CD1c-positive myeloid dendritic cell (primary cell): ENCODE measurements at regions not wholly inside any gene's neighbourhood (a gene's known extent, or its start where the extent isn't known, plus 50 kb on each side); places are given as distances from the start of the nearest gene placed in this dataset.

ENCODE experiments used
- DNase-seq: peaks from one replicate; pipeline ENCODE4 v3.0.0-alpha.2; 2016; ENCODE audit errors: extremely low spot score

GRCh38 chr7:85489498-85489897 lies 302.6 kb upstream of the SEMA3D start:
- no peak for DNase-seq

- DNase-seq = no peak
Observed at GRCh38 chr7:85488406-85488805, 301.6 kb upstream of the SEMA3D start.

GRCh38 chr7:85483177-85483576 lies 296.3 kb upstream of the SEMA3D start:
- no peak for DNase-seq

GRCh38 chr7:85480666-85481065 lies 293.8 kb upstream of the SEMA3D start:
- DNase-seq = no peak

- DNase-seq = no peak
Observed at GRCh38 chr7:85479918-85480643, 293.2 kb upstream of the SEMA3D start.

DNA sequence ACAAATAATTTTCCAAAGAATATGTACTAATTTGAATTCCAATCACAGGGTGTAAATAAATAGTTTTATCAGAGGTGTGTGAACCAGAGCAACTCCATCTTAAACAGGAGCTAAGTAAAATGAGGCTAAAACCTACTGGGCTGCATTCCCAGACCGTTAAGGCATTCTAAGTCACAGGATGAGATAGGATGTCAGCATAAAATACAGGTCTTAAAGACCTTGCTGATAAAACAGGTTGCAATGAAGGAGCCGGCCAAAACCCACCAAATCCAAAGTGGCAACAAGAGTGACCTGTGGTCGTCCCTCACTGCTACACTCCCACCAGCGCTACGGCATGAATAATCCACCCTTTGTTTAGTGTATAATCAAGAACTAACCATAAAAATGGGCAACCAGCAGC lies 291.7 kb upstream of the SEMA3D start:
- no peak for DNase-seq

GRCh38 chr7:85475476-85475875 lies 288.6 kb upstream of the SEMA3D start:
- DNase-seq = no peak

- DNase-seq = no peak
Observed at GRCh38 chr7:85475071-85475470, 288.2 kb upstream of the SEMA3D start.

- DNase-seq = no peak
Observed at GRCh38 chr7:85474234-85474633, 287.4 kb upstream of the SEMA3D start.

GRCh38 chr7:85471740-85472139 lies 284.9 kb upstream of the SEMA3D start:
- peak; percentile 20 for DNase-seq

DNA sequence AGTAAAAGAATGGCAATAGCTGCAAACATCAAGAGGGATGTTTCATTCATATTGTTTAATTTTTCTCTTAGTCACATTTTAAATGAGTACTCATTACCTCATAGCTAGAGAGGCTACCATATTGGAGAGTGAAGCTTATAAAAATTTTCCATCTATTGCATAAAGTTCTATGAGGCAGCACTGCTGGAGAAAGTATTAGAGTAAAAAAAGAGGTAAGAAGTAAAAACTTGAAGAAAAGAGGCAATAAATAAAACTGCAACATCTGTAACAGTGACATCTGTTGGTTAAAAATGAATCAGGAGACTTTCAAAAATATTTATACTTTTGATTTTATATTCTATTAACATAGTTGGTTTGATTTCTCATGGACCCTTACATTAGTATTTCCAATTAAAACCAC lies 284.5 kb upstream of the SEMA3D start:
- no peak for DNase-seq

GRCh38 chr7:85469446-85470010 lies 282.7 kb upstream of the SEMA3D start:
- DNase-seq = no peak

- no peak for DNase-seq
Observed at GRCh38 chr7:85464042-85464651, 277.3 kb upstream of the SEMA3D start.

GRCh38 chr7:85462671-85463070 lies 275.8 kb upstream of the SEMA3D start:
- DNase-seq = no peak

DNA sequence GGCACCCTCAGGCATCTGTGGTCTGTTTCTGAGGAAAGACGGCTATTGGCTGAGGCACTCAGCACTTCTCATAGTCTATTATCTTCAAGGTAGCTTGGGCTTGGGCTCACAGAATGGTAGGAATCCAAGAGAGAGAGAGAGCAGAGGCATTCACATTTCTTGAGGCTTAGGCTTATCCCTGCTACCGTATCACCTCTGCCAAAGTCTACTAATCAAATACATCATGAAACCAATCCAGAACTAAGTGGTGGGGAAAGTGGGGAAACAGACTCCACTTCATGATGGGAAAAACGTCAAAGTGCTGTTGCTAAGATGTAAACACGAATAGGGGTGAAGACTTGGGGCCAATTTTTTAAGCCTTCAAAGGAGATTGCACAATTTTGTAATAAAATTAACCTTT lies 271.1 kb upstream of the SEMA3D start:
- DNase-seq = no peak

DNA sequence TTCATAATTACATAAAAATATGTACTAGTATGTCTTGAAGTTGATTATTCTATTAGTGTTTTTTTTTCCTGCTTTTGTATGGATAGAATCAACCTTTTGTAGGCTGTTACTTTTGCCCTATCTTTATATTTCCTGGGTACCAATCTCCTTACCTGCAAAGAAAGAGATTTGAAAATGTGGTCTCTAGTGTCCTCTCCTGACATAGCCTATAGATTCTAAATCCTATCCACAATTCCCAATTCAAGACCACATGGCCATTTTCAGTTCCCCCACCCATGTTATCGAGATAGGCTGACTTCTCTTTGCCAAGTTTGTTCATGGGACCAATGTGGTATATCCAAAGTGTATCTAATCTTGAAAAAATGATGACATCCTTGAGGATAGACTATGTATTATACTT lies 269.4 kb upstream of the SEMA3D start:
- no peak for DNase-seq

DNA sequence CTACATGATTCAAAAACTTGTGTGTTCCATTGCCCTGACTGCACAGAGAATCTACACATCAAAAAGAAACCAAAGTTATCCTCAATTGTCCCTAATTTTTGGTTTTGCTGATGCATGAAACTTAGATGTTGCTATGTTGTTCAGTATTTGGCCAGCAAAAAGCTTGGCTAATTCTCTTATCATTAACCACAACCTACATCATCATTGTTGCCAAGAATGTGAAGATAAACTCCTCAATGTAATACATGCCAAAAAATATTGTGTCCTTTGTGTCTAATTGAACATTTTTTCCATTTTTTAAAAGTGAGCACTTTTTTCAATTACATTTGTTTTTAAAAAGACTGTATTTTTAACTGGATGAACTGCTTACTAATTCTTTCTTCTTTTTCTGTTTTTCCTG lies 268.0 kb upstream of the SEMA3D start:
- no peak for DNase-seq

GRCh38 chr7:85452674-85453073 lies 265.8 kb upstream of the SEMA3D start:
- DNase-seq = no peak

GRCh38 chr7:85449478-85449877 lies 262.6 kb upstream of the SEMA3D start:
- DNase-seq = no peak

GRCh38 chr7:85447004-85447403 lies 260.1 kb upstream of the SEMA3D start:
- DNase-seq = no peak

DNA sequence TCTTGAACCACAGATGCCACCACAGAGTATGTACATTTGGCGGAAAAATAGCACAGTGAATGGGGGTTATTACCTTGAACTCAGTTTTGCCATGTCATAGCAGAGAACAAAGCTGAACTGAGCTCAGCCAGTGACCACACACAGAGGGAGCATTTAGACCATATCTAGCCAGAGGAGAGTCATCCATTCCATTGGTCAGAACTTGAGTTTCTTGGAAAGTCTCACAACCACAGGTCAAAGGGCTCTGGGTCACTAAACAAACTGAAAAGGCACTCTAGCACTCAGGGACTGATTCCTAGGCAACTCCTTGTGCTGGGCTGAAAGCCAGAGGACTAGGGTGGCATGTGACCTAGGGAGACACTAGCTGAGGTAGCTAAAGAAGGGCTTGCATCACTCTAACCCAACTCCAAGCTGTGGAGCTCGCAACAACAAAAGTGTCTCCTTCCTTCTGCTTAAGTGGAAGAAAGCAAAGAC lies 239.7 kb upstream of the SEMA3D start:
- DNase-seq = no peak

GRCh38 chr7:85424298-85424697 lies 237.4 kb upstream of the SEMA3D start:
- no peak for DNase-seq

DNA sequence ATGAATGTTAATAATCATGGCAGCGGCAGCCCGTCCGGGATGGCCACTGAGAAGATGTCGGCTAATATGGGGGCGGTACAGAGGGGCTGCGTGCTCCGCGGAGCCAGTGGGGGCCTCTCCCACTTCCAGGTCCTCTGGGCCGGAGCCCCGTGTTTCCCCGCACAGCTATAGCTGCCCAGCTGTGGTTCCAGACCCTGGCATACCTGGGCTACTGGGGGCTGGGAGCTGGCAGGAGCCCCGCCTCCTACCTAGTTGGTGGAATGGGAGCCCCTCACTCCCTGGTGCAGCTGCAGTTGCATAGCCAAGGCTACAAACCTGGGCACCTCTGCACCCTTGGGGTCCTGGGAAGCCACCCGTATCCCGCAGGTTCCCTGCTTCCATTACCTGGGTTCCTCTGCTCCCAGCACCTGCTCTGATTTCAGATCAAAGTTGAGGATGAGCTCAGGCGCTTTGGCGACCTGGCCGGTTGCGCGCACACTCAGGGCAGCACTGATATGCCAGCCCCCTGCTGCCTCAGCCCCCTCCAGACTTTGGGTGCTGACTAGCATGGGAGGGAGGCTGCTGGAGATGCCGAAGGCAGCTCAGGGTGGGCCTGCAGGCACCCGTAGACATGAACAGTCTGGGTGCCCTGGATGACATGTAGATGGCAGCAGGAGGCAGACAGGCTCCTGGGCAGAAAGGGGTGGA lies 236.5 kb upstream of the SEMA3D start:
- no peak for DNase-seq
